Astrocyte (in vitro differentiated cells and primary cell): ENCODE measurements at regions not wholly inside any gene's neighbourhood (a gene's known extent, or its start where the extent isn't known, plus 50 kb on each side); places are given as distances from the start of the nearest gene placed in this dataset.

Experiments
- DNase-seq: peaks from one replicate; pipeline ENCODE4 v3.0.0-alpha.2; 2010; ENCODE audit warnings: low read depth
- FAIRE-seq: peaks from 2 replicates; lab custom pipeline; 2011; peaks lifted over from hg19 to GRCh38; lab: Jason Lieb, UNC
- H2AFZ ChIP-seq: 2 replicates; pipeline ENCODE4 v1.6.0; 2012; ENCODE audit warnings: low read depth, low read length, inconsistent platforms
- H3K27ac ChIP-seq: 2 replicates; pipeline ENCODE4 v1.5.1; 2011; ENCODE audit warnings: low read depth, low read length, inconsistent platforms
- H3K27me3 ChIP-seq: 2 replicates; pipeline ENCODE4 v1.6.0; 2011; ENCODE audit warnings: low read length, inconsistent platforms; ENCODE audit not compliant: insufficient read depth
- H3K36me3 ChIP-seq: 2 replicates; pipeline ENCODE4 v1.5.1; 2011; ENCODE audit warnings: low read length, inconsistent platforms; ENCODE audit not compliant: insufficient read depth
- H3K4me1 ChIP-seq: 2 replicates; pipeline ENCODE4 v1.5.1; 2011; ENCODE audit warnings: low read length, inconsistent platforms; ENCODE audit not compliant: insufficient read depth
- H3K4me2 ChIP-seq: 2 replicates; pipeline ENCODE4 v1.6.0; 2012; ENCODE audit warnings: low read length, inconsistent platforms
- H3K4me3 ChIP-seq: 2 replicates; pipeline ENCODE4 v1.5.1; 2011; ENCODE audit warnings: low read depth, mild to moderate bottlenecking, low read length, inconsistent platforms; ENCODE audit not compliant: insufficient read depth
- H3K79me2 ChIP-seq: 2 replicates; pipeline ENCODE4 v1.6.0; 2012; ENCODE audit warnings: mild to moderate bottlenecking, low read length, inconsistent platforms; ENCODE audit not compliant: insufficient read depth
- H3K9ac ChIP-seq: 2 replicates; pipeline ENCODE4 v1.6.0; 2012; ENCODE audit warnings: mild to moderate bottlenecking, low read length, inconsistent platforms
- H3K9me3 ChIP-seq: 2 replicates; pipeline ENCODE4 v1.5.1; 2012; ENCODE audit warnings: low read depth, mild to moderate bottlenecking, low read length, inconsistent platforms; ENCODE audit not compliant: insufficient read depth
- H4K20me1 ChIP-seq: 2 replicates; pipeline ENCODE4 v1.6.0; 2012; ENCODE audit warnings: low read length, inconsistent platforms; ENCODE audit not compliant: insufficient read depth
- H3K27ac Mint-ChIP-seq: one replicate; pipeline ENCODE4 v1.8.0; 2021; ENCODE audit warnings: mild to moderate bottlenecking, mixed read lengths; ENCODE audit not compliant: unreplicated experiment
- H3K27me3 Mint-ChIP-seq: one replicate; pipeline ENCODE4 v1.8.0; 2021; ENCODE audit warnings: low read depth, mixed read lengths; ENCODE audit not compliant: unreplicated experiment
- H3K36me3 Mint-ChIP-seq: one replicate; pipeline ENCODE4 v1.8.0; 2021; ENCODE audit warnings: low read depth, mixed read lengths; ENCODE audit not compliant: unreplicated experiment
- H3K4me1 Mint-ChIP-seq: one replicate; pipeline ENCODE4 v1.8.0; 2021; ENCODE audit warnings: low read depth, mixed read lengths; ENCODE audit not compliant: unreplicated experiment
- H3K4me3 Mint-ChIP-seq: one replicate; pipeline ENCODE4 v1.8.0; 2021; ENCODE audit warnings: mild to moderate bottlenecking, moderate library complexity, mixed read lengths; ENCODE audit not compliant: unreplicated experiment
- H3K9me3 Mint-ChIP-seq: one replicate; pipeline ENCODE4 v1.8.0; 2021; ENCODE audit warnings: mild to moderate bottlenecking, mixed read lengths; ENCODE audit not compliant: unreplicated experiment
- EZH2 ChIP-seq: IDR thresholded peaks from 2 replicates; pipeline ENCODE4 v1.6.1; 2012; ENCODE audit warnings: mild to moderate bottlenecking, low read length, inconsistent platforms; ENCODE audit not compliant: insufficient read depth
- TF ChIP-seq, protein P1 (sequence below): IDR thresholded peaks from 2 replicates; pipeline ENCODE4 v1.5.1; 2011; ENCODE audit warnings: low read depth, mild to moderate bottlenecking, inconsistent platforms, low read length, moderate library complexity; ENCODE audit not compliant: insufficient read depth

DNA sequence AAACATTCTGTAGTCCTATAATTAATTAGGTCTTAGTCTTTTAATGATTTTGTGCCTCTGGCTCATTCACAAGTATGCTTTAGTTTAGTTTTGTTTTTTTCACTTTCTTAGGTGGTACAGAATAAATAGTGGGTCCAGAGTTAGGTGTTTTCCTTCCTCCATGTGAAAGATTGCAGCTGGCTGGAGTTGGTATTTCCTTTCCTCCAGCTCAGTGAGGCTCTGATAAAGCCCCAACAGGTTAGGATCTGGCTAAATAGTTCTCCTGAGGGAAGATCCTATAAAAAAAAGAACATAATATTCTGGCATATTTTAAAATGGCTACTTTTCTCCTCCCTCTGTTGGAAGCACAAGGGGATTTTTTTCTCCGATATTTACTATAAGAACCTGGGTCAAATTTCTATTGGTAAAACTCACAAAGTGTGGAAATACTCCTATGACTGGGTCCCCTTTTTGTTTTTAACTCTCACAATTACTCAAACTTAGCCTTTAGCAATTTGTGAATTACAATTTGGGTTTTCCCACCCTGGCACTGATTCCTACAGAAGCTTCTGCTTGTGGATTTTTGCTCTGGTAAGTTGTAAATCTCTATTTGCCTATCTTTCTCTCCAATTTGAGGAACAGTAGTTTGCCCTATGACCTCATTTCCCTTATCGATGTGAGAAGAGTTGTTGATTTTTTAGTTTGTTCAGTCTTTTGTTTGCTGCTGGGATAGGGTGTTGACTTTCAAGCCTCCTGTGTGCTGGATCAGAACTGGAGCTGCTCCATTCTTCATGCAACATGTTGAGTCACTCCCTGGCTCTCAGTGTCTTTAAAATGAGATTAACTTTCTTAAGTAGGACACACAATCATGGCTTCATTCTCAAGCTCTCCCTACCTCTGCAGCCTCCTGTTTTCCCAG, 500.9 kb downstream of the RNF144A start:
- H3K9me3 ChIP-seq: no peaks in the 10 kb centered on the region
- H3K79me2 ChIP-seq: no peaks in the 10 kb centered on the region
- no peak overlapping the region for H2AFZ ChIP-seq
- H3K27ac ChIP-seq: no peak overlapping the region
- Mint-ChIP-seq H3K4me3 (no peak overlapping the region), H3K27ac (no peak overlapping the region), H3K27me3 (peaks cover 4% of the 10 kb centered on the region), H3K9me3 (no peaks in the 10 kb centered on the region), H3K36me3 (no peaks in the 10 kb centered on the region), H3K4me1 (no peaks in the 10 kb centered on the region)
- H3K27me3 ChIP-seq: no peaks in the 10 kb centered on the region
- no peaks in the 10 kb centered on the region for H3K36me3 ChIP-seq
- DNase-seq: no peak
- H3K4me2 ChIP-seq: no peak overlapping the region
- H3K4me1 ChIP-seq: no peaks in the 10 kb centered on the region
- no peak overlapping the region for H3K9ac ChIP-seq
- no peak overlapping the region for H3K4me3 ChIP-seq
- H4K20me1 ChIP-seq: no peaks in the 10 kb centered on the region
- TF ChIP-seq, protein P1, sequence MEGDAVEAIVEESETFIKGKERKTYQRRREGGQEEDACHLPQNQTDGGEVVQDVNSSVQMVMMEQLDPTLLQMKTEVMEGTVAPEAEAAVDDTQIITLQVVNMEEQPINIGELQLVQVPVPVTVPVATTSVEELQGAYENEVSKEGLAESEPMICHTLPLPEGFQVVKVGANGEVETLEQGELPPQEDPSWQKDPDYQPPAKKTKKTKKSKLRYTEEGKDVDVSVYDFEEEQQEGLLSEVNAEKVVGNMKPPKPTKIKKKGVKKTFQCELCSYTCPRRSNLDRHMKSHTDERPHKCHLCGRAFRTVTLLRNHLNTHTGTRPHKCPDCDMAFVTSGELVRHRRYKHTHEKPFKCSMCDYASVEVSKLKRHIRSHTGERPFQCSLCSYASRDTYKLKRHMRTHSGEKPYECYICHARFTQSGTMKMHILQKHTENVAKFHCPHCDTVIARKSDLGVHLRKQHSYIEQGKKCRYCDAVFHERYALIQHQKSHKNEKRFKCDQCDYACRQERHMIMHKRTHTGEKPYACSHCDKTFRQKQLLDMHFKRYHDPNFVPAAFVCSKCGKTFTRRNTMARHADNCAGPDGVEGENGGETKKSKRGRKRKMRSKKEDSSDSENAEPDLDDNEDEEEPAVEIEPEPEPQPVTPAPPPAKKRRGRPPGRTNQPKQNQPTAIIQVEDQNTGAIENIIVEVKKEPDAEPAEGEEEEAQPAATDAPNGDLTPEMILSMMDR: no peak
- no peak for TF ChIP-seq EZH2
- FAIRE-seq: no peak

DNA sequence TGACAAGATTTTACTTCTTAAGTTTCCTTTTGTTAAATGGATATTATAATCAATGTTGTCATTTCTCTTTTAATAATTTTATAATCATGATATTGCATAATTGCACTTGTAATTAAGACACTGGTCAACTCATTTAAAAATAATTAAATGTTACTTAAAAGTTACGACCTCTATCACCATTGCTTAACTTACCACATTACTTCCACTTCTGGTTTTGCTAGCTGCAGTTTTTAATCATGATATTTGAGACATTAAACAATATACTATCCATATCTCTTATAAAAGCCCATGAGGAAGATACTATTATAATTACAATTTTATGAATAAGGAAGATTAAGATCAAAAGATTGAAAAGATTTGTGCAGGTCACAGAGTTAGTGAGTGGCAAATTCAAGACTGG, 502.0 kb downstream of the RNF144A start:
- no peak for TF ChIP-seq EZH2
- TF ChIP-seq, protein P1: no peak
- Histone ChIP-seq H2AFZ (no peak overlapping the region), H3K9ac (no peak overlapping the region), H3K27ac (no peak overlapping the region), H3K79me2 (no peaks in the 10 kb centered on the region), H3K27me3 (no peaks in the 10 kb centered on the region), H3K4me1 (no peaks in the 10 kb centered on the region), H3K4me2 (no peak overlapping the region), H3K36me3 (no peaks in the 10 kb centered on the region), H3K4me3 (no peak overlapping the region), H4K20me1 (no peaks in the 10 kb centered on the region), H3K9me3 (no peaks in the 10 kb centered on the region)
- no peaks in the 10 kb centered on the region for H3K9me3 Mint-ChIP-seq
- FAIRE-seq (no peak), DNase-seq (no peak)
- no peak overlapping the region for H3K27ac Mint-ChIP-seq
- no peaks in the 10 kb centered on the region for H3K4me1 Mint-ChIP-seq
- no peaks in the 10 kb centered on the region for H3K36me3 Mint-ChIP-seq
- peaks cover 4% of the 10 kb centered on the region for H3K27me3 Mint-ChIP-seq
- H3K4me3 Mint-ChIP-seq: no peak overlapping the region

DNA sequence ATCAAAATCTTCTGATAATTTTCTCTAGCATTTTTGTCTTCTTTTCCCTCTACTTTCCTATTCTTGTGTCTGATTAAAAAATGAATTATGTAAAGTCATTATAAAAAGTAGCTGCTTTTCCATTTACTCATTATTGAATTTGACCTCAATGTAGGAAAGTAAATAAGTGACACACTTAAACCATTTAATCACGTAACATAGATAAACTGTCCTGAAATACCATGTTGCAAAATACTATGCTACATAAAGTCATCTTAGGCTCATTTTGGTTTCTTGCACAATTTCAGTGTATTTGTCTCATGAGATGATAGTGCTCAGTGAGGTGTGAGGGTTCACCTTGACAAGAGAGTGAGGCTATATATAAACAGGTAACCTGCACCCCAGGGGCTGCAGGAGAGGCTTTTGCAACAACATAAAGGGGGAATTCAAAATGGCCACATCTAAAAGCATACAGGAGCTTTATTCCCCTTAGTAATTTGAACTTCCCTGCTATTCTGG, 502.7 kb downstream of the RNF144A start:
- Histone ChIP-seq H3K27me3 (no peaks in the 10 kb centered on the region), H3K79me2 (no peaks in the 10 kb centered on the region), H3K27ac (no peak overlapping the region), H2AFZ (no peak overlapping the region), H3K9me3 (no peaks in the 10 kb centered on the region), H4K20me1 (no peaks in the 10 kb centered on the region), H3K36me3 (no peaks in the 10 kb centered on the region), H3K9ac (no peak overlapping the region), H3K4me3 (no peak overlapping the region), H3K4me2 (no peak overlapping the region), H3K4me1 (no peaks in the 10 kb centered on the region)
- no peaks in the 10 kb centered on the region for H3K9me3 Mint-ChIP-seq
- H3K36me3 Mint-ChIP-seq: no peaks in the 10 kb centered on the region
- TF ChIP-seq, protein P1: no peak
- no peak for TF ChIP-seq EZH2
- H3K4me1 Mint-ChIP-seq: no peaks in the 10 kb centered on the region
- no peak overlapping the region for H3K27ac Mint-ChIP-seq
- DNase-seq (no peak), FAIRE-seq (no peak)
- no peak overlapping the region for H3K4me3 Mint-ChIP-seq
- H3K27me3 Mint-ChIP-seq: peaks cover 4% of the 10 kb centered on the region
